SK-N-SH treated with all-trans-retinoic acid at 6 μM for 48 hours (cell line): ENCODE measurements at regions not wholly inside any gene's neighbourhood (a gene's known extent, or its start where the extent isn't known, plus 50 kb on each side); places are given as distances from the start of the nearest gene placed in this dataset.

Experiments
- CSDC2 ChIP-seq: fragments of 250-450 bp; sonication (Bioruptor Pico); IDR thresholded peaks from 2 replicates; pipeline ENCODE4 v1.5.0; 2020; ENCODE audit warnings: mild to moderate bottlenecking, moderate library complexity
- PPARA ChIP-seq: fragments of 250-450 bp; sonication (Bioruptor Pico); IDR thresholded peaks from 2 replicates; pipeline ENCODE4 v1.5.0; 2020; ENCODE audit warnings: mild to moderate bottlenecking, borderline replicate concordance
- RARB ChIP-seq: fragments of 250-450 bp; sonication (Bioruptor Pico); IDR thresholded peaks from 2 replicates; pipeline ENCODE4 v1.8.0; 2021; ENCODE audit warnings: mild to moderate bottlenecking, moderate library complexity
- TCF4 ChIP-seq: fragments of 250-450 bp; sonication (Bioruptor Pico); IDR thresholded peaks from 2 replicates; pipeline ENCODE4 v1.8.0; 2021; ENCODE audit warnings: mild to moderate bottlenecking, moderate library complexity, borderline replicate concordance
- ZNF565 ChIP-seq: fragments of 450-650 bp; formaldehyde crosslinking; conservative IDR thresholded peaks from 2 replicates; pipeline ENCODE4 v1.5.0; 2020; ENCODE audit warnings: low read depth, mild to moderate bottlenecking, moderate library complexity
- TF ChIP-seq, protein P1 (sequence below): fragments of 250-450 bp; sonication (Bioruptor Pico); IDR thresholded peaks from 2 replicates; pipeline ENCODE4 v1.8.0; 2020; ENCODE audit warnings: mild to moderate bottlenecking, moderate library complexity, borderline replicate concordance
- TF ChIP-seq, protein P2 (sequence below): fragments of 250-450 bp; sonication (Bioruptor Pico); IDR thresholded peaks from 2 replicates; pipeline ENCODE4 v1.5.1; 2021; ENCODE audit warnings: mild to moderate bottlenecking, moderate library complexity

DNA sequence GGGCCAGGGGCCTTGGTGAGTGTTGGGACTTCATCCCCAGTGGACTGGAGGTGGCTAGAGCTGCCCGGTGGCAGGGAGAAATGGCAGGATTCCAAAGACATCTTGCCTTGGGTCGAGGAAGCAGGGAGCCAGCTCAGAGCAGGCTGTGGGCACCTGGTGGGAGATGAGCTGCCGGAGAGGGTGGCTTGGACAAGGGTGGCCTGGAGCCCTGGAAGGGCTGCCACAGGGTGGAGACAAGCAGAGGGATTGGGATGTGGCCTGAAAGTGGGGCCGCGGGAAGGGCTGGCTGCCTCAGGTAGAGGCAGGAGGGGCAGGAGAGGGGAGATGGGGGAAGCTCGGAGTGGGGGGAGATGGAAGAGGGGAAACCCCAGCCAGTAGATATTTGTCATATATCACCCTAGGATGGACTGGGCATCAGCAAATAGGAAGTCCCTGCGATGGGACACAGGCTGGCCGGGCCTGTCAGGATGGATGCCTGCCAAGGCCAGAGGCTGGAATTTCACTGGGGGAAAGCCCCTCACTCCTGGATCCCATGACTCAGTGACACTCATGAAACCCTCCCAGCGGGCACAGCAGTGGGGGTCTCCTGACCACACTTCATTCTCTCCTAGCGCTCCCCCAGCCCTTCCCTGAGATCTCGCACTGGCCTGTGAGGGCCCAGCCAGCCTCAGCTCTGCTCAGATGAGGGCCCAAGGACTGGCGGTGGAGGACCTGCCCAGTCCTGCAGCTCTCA, 72.0 kb upstream of the SHISAL1 start:
- TF ChIP-seq PPARA (CRISPR knock-in tag) (no peak), CSDC2 (CRISPR knock-in tag) (no peak), ZNF565 (CRISPR knock-in tag) (no peak), TCF4 (no peak), RARB (CRISPR knock-in tag) (no peak)
- TF ChIP-seq, protein P1, sequence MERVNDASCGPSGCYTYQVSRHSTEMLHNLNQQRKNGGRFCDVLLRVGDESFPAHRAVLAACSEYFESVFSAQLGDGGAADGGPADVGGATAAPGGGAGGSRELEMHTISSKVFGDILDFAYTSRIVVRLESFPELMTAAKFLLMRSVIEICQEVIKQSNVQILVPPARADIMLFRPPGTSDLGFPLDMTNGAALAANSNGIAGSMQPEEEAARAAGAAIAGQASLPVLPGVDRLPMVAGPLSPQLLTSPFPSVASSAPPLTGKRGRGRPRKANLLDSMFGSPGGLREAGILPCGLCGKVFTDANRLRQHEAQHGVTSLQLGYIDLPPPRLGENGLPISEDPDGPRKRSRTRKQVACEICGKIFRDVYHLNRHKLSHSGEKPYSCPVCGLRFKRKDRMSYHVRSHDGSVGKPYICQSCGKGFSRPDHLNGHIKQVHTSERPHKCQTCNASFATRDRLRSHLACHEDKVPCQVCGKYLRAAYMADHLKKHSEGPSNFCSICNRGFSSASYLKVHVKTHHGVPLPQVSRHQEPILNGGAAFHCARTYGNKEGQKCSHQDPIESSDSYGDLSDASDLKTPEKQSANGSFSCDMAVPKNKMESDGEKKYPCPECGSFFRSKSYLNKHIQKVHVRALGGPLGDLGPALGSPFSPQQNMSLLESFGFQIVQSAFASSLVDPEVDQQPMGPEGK (CRISPR knock-in tag), result no peak
- TF ChIP-seq, protein P2, sequence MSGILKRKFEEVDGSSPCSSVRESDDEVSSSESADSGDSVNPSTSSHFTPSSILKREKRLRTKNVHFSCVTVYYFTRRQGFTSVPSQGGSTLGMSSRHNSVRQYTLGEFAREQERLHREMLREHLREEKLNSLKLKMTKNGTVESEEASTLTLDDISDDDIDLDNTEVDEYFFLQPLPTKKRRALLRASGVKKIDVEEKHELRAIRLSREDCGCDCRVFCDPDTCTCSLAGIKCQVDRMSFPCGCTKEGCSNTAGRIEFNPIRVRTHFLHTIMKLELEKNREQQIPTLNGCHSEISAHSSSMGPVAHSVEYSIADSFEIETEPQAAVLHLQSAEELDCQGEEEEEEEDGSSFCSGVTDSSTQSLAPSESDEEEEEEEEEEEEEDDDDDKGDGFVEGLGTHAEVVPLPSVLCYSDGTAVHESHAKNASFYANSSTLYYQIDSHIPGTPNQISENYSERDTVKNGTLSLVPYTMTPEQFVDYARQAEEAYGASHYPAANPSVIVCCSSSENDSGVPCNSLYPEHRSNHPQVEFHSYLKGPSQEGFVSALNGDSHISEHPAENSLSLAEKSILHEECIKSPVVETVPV (CRISPR knock-in tag), result no peak
